ENCODE measurements at regions not wholly inside any gene's neighbourhood (a gene's known extent, or its start where the extent isn't known, plus 50 kb on each side); places are given as distances from the start of the nearest gene placed in this dataset.

DNA sequence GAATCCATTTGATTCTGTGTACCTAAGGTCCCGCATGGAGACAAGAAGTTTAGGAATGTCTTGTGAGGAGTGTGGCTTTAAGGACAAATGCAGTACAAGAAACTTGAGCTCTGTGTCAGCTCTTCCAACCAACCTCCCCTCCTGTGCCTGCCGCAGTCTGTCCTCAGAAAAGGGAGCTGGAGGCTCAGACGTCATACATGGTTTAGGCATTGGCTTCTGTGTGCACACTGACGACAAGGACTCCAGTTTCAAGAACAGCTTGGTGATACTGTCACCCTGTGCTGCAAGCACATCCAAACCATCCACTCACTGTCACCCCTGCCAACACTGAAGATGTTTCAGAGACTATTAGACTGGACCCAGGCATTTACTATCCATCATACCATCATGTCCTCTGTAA lies 470.4 kb downstream of the IRS1 start:
- Histone ChIP-seq H3K27me3 (ENCODE audit: insufficient read depth, low read length, poor library complexity) (no peaks in the 10 kb centered on the region), H3K4me3 (ENCODE audit: low read depth in 1 of 2, low read length in 2 of 2) (no peak overlapping the region), H4K20me1 (ENCODE audit: insufficient read depth, low read length) (no peaks in the 10 kb centered on the region), H3K9me3 (ENCODE audit: insufficient read depth, low read length, severe bottlenecking) (no peaks in the 10 kb centered on the region), H3K4me1 (ENCODE audit: insufficient read depth, low read length) (no peaks in the 10 kb centered on the region), H2AFZ (ENCODE audit: low read depth, low read length) (no peak overlapping the region), H3K36me3 (ENCODE audit: insufficient read depth, low read length) (no peaks in the 10 kb centered on the region), H3K4me2 (ENCODE audit: insufficient read depth, low read length) (no peak overlapping the region), H3K27ac (ENCODE audit: low read length) (no peak overlapping the region), H3K79me2 (ENCODE audit: insufficient read depth, low read length) (no peaks in the 10 kb centered on the region), H3K9ac (ENCODE audit: low read depth, low read length) (no peak overlapping the region)
- TF ChIP-seq, protein P1, sequence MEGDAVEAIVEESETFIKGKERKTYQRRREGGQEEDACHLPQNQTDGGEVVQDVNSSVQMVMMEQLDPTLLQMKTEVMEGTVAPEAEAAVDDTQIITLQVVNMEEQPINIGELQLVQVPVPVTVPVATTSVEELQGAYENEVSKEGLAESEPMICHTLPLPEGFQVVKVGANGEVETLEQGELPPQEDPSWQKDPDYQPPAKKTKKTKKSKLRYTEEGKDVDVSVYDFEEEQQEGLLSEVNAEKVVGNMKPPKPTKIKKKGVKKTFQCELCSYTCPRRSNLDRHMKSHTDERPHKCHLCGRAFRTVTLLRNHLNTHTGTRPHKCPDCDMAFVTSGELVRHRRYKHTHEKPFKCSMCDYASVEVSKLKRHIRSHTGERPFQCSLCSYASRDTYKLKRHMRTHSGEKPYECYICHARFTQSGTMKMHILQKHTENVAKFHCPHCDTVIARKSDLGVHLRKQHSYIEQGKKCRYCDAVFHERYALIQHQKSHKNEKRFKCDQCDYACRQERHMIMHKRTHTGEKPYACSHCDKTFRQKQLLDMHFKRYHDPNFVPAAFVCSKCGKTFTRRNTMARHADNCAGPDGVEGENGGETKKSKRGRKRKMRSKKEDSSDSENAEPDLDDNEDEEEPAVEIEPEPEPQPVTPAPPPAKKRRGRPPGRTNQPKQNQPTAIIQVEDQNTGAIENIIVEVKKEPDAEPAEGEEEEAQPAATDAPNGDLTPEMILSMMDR (IDR thresholded peaks at IDR 0.05; ENCODE audit: borderline replicate concordance, extremely low read depth, low read length, poor library complexity, severe bottlenecking): no peak
- no peak for TF ChIP-seq EZH2 (IDR thresholded peaks at IDR 0.05; ENCODE audit: borderline replicate concordance, low read depth, low read length, severe bottlenecking)
- DNase-seq (no peak), ATAC-seq (ENCODE audit: insufficient read depth, low read depth) (no peak)

DNA sequence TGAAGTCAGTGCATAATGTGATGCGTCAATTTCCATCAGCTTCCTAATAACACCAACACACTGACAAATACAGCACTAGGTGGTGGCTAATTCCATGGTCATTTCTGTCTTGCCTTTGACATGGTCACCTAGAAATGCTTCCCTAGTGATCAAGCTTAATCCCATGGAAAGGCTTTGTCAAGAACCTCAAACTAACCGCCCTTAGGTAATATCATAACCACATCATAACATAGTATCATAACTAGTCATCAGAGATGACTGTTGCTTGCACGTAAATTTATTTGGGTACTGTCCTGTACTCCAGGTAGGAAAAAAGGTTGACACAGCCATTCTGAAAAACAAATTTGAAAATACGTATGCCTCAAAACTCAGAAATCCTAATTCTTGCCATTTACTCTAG lies 471.8 kb downstream of the IRS1 start:
- no peak overlapping the region for H3K4me2 ChIP-seq (ENCODE audit: insufficient read depth, low read length)
- no peaks in the 10 kb centered on the region for H3K36me3 ChIP-seq (ENCODE audit: insufficient read depth, low read length)
- no peaks in the 10 kb centered on the region for H3K9me3 ChIP-seq (ENCODE audit: insufficient read depth, low read length, severe bottlenecking)
- H3K79me2 ChIP-seq (ENCODE audit: insufficient read depth, low read length): no peaks in the 10 kb centered on the region
- H4K20me1 ChIP-seq (ENCODE audit: insufficient read depth, low read length): no peaks in the 10 kb centered on the region
- TF ChIP-seq, protein P1 (IDR thresholded peaks at IDR 0.05; ENCODE audit: borderline replicate concordance, extremely low read depth, low read length, poor library complexity, severe bottlenecking): no peak
- TF ChIP-seq EZH2 (IDR thresholded peaks at IDR 0.05; ENCODE audit: borderline replicate concordance, low read depth, low read length, severe bottlenecking): no peak
- no peak overlapping the region for H2AFZ ChIP-seq (ENCODE audit: low read depth, low read length)
- no peak overlapping the region for H3K9ac ChIP-seq (ENCODE audit: low read depth, low read length)
- ATAC-seq (ENCODE audit: insufficient read depth, low read depth): no peak
- no peak overlapping the region for H3K4me3 ChIP-seq (ENCODE audit: low read depth in 1 of 2, low read length in 2 of 2)
- no peak for DNase-seq
- no peaks in the 10 kb centered on the region for H3K27me3 ChIP-seq (ENCODE audit: insufficient read depth, low read length, poor library complexity)
- H3K4me1 ChIP-seq (ENCODE audit: insufficient read depth, low read length): no peaks in the 10 kb centered on the region
- H3K27ac ChIP-seq (ENCODE audit: low read length): no peak overlapping the region

DNA sequence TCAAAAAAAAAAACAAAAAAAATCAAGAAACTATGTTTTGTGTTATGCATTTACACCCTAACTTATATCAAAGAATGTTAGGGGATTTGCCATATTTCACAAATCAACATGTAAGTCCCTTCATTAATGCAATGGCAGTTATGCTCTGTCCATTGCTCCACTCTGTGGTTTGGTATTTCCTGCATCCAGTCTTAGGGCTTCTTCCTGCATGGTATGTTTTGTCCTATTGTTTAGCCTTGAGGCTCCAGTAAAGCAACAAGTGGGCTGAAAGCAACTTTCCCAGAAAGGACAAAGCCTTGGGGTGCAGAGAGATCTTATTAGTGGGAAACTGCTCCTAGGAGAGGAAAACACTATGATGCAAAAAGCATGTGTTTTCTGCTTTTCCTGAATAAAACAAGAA lies 474.1 kb downstream of the IRS1 start:
- Histone ChIP-seq H3K4me3 (ENCODE audit: low read depth in 1 of 2, low read length in 2 of 2) (no peak overlapping the region), H3K79me2 (ENCODE audit: insufficient read depth, low read length) (no peaks in the 10 kb centered on the region), H3K36me3 (ENCODE audit: insufficient read depth, low read length) (no peaks in the 10 kb centered on the region), H4K20me1 (ENCODE audit: insufficient read depth, low read length) (no peaks in the 10 kb centered on the region), H3K4me1 (ENCODE audit: insufficient read depth, low read length) (no peaks in the 10 kb centered on the region), H3K9me3 (ENCODE audit: insufficient read depth, low read length, severe bottlenecking) (no peaks in the 10 kb centered on the region), H3K27ac (ENCODE audit: low read length) (no peak overlapping the region), H3K4me2 (ENCODE audit: insufficient read depth, low read length) (no peak overlapping the region), H3K27me3 (ENCODE audit: insufficient read depth, low read length, poor library complexity) (no peaks in the 10 kb centered on the region), H2AFZ (ENCODE audit: low read depth, low read length) (no peak overlapping the region), H3K9ac (ENCODE audit: low read depth, low read length) (no peak overlapping the region)
- DNase-seq (no peak), ATAC-seq (ENCODE audit: insufficient read depth, low read depth) (no peak)
- TF ChIP-seq EZH2 (IDR thresholded peaks at IDR 0.05; ENCODE audit: borderline replicate concordance, low read depth, low read length, severe bottlenecking): no peak
- TF ChIP-seq, protein P1 (IDR thresholded peaks at IDR 0.05; ENCODE audit: borderline replicate concordance, extremely low read depth, low read length, poor library complexity, severe bottlenecking): no peak
